ENCODE measurements at regions not wholly inside any gene's neighbourhood (a gene's known extent, or its start where the extent isn't known, plus 50 kb on each side); places are given as distances from the start of the nearest gene placed in this dataset.

GRCh38 chr2:147083664-147084063 lies 761.2 kb upstream of the ACVR2A start:
- no peak for TF ChIP-seq CTCF (IDR thresholded peaks at IDR 0.05)
- no peak for ATAC-seq (ENCODE audit: low read depth)
- POLR2A ChIA-PET, result no interaction called here
- Mint-ChIP-seq H3K4me1 (no peaks in the 10 kb centered on the region), H3K4me3 (no peak overlapping the region), H3K27ac (no peak overlapping the region), H3K27me3 (no peaks in the 10 kb centered on the region), H3K36me3 (ENCODE audit: low read depth) (no peaks in the 10 kb centered on the region), H3K9me3 (no peaks in the 10 kb centered on the region)
- intact Hi-C loops (cut with micrococcal nuclease), result loop anchor here (1.0 to 2.0 kb wide), 3 partner anchors 38 to 828 kb away; no protein-coding TSS in a partner anchor
- no peak for DNase-seq
- CTCF ChIA-PET, result interaction anchor here (7.9 kb wide), 1 partner anchor 827 kb away, joined by 120 read pairs; no protein-coding TSS in a partner anchor

DNA sequence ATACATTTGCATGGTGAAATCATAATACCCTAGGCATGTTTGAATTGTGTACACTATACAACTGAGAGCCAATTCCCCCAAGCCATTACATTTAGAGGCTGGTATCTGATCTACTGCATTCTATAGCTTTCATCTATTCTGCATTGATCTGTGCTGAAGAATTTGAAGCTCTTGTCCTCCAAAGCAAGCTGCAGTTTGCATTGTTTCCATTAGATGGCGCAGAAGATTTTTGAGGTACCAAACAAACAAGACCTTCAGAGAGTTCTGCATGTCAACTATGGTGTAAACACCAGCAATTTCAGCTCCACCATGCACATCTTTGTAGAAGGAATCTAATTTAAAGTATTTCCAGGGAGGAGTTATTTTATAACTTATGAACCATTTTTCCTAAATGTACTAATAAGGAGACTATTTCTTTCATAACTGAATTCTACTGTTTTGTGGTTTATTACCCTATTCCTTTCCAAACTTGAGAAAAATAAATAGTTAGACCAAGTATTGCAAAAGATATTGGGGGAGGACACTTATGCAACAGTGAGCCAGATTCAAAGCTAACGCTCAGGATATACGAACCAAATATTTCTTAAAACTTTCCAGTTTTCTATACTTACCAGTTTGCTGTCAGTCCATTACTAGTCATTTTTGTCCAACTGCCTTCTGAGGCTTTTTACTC lies 761.8 kb upstream of the ACVR2A start:
- H3K4me1 Mint-ChIP-seq, result no peaks in the 10 kb centered on the region
- TF ChIP-seq CTCF (IDR thresholded peaks at IDR 0.05), result no peak
- H3K27ac Mint-ChIP-seq, result no peak overlapping the region
- POLR2A ChIA-PET, result no interaction called here
- no peaks in the 10 kb centered on the region for H3K9me3 Mint-ChIP-seq
- intact Hi-C loops (cut with micrococcal nuclease), result loop anchor here (1.0 to 2.0 kb wide), 3 partner anchors 38 to 828 kb away; no protein-coding TSS in a partner anchor
- DNase-seq (no peak), ATAC-seq (ENCODE audit: low read depth) (peak; percentile 37)
- no peaks in the 10 kb centered on the region for H3K36me3 Mint-ChIP-seq (ENCODE audit: low read depth)
- CTCF ChIA-PET, result interaction anchor here (0.7 to 7.9 kb wide), 6 partner anchors 8 to 851 kb away, joined by 3 to 120 read pairs (median 5); no protein-coding TSS in a partner anchor
- H3K4me3 Mint-ChIP-seq, result no peak overlapping the region
- H3K27me3 Mint-ChIP-seq, result no peaks in the 10 kb centered on the region

GRCh38 chr2:147081831-147082230 lies 763.0 kb upstream of the ACVR2A start:
- ChIA-PET POLR2A (no interaction called here), CTCF (interaction anchor here (1.0 to 7.9 kb wide), 5 partner anchors 9 to 852 kb away, joined by 3 to 120 read pairs (median 5); no protein-coding TSS in a partner anchor)
- Mint-ChIP-seq H3K27ac (no peak overlapping the region), H3K4me3 (no peak overlapping the region), H3K9me3 (no peaks in the 10 kb centered on the region), H3K4me1 (no peaks in the 10 kb centered on the region), H3K36me3 (ENCODE audit: low read depth) (no peaks in the 10 kb centered on the region), H3K27me3 (no peaks in the 10 kb centered on the region)
- ATAC-seq (ENCODE audit: low read depth) (no peak), DNase-seq (no peak)
- no peak for TF ChIP-seq CTCF (IDR thresholded peaks at IDR 0.05)
- intact Hi-C loops (cut with micrococcal nuclease), result loop anchor here (2.0 kb wide), 2 partner anchors 251 to 573 kb away; no protein-coding TSS in a partner anchor

DNA sequence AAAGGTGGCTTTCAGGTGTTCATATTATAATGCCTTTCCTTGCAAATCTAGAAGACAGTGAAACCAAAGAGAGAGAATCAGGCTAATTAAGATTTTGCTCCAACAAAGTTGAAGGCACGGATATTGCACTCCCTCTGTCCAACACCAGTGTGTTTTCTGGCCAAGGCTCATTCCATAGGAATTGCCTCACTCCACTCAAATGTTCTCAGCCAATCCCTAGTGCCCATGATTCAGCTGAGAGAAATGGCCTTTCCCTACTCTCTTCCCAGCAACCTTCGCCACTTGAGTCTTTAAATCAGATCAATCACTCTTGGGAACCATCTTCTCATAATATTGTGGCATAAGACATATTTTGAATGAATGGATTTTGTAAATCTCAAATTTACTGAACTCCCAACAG lies 768.2 kb upstream of the ACVR2A start:
- Mint-ChIP-seq H3K4me3 (no peak overlapping the region), H3K27ac (no peak overlapping the region), H3K4me1 (no peaks in the 10 kb centered on the region), H3K27me3 (no peaks in the 10 kb centered on the region), H3K36me3 (ENCODE audit: low read depth) (no peaks in the 10 kb centered on the region), H3K9me3 (no peaks in the 10 kb centered on the region)
- intact Hi-C loops (cut with micrococcal nuclease), result no loop called here
- no peak for TF ChIP-seq CTCF (IDR thresholded peaks at IDR 0.05)
- ATAC-seq (ENCODE audit: low read depth) (no peak), DNase-seq (no peak)
- CTCF ChIA-PET, result no interaction called here
- POLR2A ChIA-PET, result no interaction called here

DNA sequence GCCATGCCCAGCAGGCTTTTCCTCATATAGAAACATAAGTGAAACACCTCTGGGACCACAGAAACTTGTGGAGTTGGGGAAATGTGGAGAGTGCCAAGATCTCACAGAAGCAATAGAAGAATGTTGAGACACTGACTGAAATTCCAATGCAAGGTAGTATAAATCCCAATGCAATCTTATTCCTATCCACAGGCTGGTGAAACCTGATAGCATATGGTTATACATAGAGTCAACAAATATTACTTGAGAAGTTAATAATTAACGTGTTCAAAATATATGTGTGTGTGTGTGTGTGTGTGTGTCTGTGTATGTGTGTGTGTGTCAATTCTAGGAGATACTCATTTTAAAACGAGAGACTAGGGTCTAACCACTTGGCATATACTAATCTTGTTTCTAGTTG lies 776.8 kb upstream of the ACVR2A start:
- DNase-seq (no peak), ATAC-seq (ENCODE audit: low read depth) (no peak)
- ChIA-PET POLR2A (no interaction called here), CTCF (no interaction called here)
- Mint-ChIP-seq H3K27me3 (peaks cover 2% of the 10 kb centered on the region), H3K27ac (no peak overlapping the region), H3K36me3 (ENCODE audit: low read depth) (no peaks in the 10 kb centered on the region), H3K9me3 (peaks cover 2% of the 10 kb centered on the region), H3K4me1 (no peaks in the 10 kb centered on the region), H3K4me3 (no peak overlapping the region)
- TF ChIP-seq CTCF (IDR thresholded peaks at IDR 0.05), result no peak
- intact Hi-C loops (cut with micrococcal nuclease), result no loop called here
